ENCODE measurements at regions not wholly inside any gene's neighbourhood (a gene's known extent, or its start where the extent isn't known, plus 50 kb on each side); places are given as distances from the start of the nearest gene placed in this dataset.

GRCh38 chr3:56878074-56878473 is 76.3 kb upstream of the ARHGEF3 start:
- TF ChIP-seq CTCF (conservative IDR thresholded peaks at IDR 0.05) (no peak), EZH2 (IDR thresholded peaks at IDR 0.05; ENCODE audit: low read depth) (no peak)
